Tibial nerve (tissue), 4 donors: ENCODE measurements at regions not wholly inside any gene's neighbourhood (a gene's known extent, or its start where the extent isn't known, plus 50 kb on each side); places are given as distances from the start of the nearest gene placed in this dataset.
"Not testable (repeated sequence)": the region's sequence is repeated elsewhere in the genome, so short reads cannot be mapped to it uniquely, and the experiment has no call there.

Source experiments
- DNase-seq, 2 donors: peaks; one replicate each; pipeline ENCODE4 v3.0.0-alpha.2; 2019; ENCODE audit warnings: low spot score in 2 of 2
- H3K27ac ChIP-seq, 4 donors: fragments of 200-600 bp; sonication (generic) in 3 of 4; one replicate each; pipeline ENCODE4 v1.5.1; 2017 to 2019; ENCODE audit warnings: mild to moderate bottlenecking in 1 of 4
- H3K27me3 ChIP-seq, 2 donors: fragments of 200-600 bp; sonication (generic) in 1 of 2; one replicate each; pipeline versions ENCODE4 v1.5.1 to v1.6.0; 2017 to 2019
- H3K36me3 ChIP-seq, 3 donors: fragments of 200-600 bp; sonication (generic); one replicate each; pipeline ENCODE4 v1.5.1; 2018 to 2019
- H3K4me1 ChIP-seq, 4 donors: fragments of 200-600 bp; sonication (generic) in 3 of 4; one replicate each; pipeline ENCODE4 v1.5.1; 2017 to 2019
- H3K4me3 ChIP-seq, 4 donors: fragments of 200-600 bp; sonication (generic) in 3 of 4; one replicate each; pipeline ENCODE4 v1.5.1; 2017 to 2019; ENCODE audit warnings: mild to moderate bottlenecking in 1 of 4, moderate library complexity in 1 of 4
- H3K9me3 ChIP-seq, 4 donors: fragments of 200-600 bp; sonication (generic) in 3 of 4; one replicate each; pipeline ENCODE4 v1.5.1; 2017 to 2019
- CTCF ChIP-seq, 5 experiments: fragments of 200-600 bp in 3 of 5; fragments of 450-650 bp in 2 of 5; sonication (generic) in 3 of 5; IDR thresholded peaks; one replicate each; pipeline ENCODE4 v1.5.1; 2016 to 2019; ENCODE audit warnings: antibody characterized with exemption in 5 of 5, mild to moderate bottlenecking in 3 of 5, moderate library complexity in 2 of 5
- EP300 ChIP-seq, 2 donors: sonication (generic); formaldehyde crosslinking; IDR thresholded peaks; one replicate each; pipeline ENCODE4 v1.6.1; 2017; ENCODE audit warnings: antibody characterized with exemption in 2 of 2, mild to moderate bottlenecking in 1 of 2
- POLR2A ChIP-seq, 2 donors: fragments of 450-650 bp; IDR thresholded peaks; one replicate each; pipeline ENCODE4 v1.6.1; 2017; ENCODE audit warnings: antibody characterized with exemption in 2 of 2, mild to moderate bottlenecking in 2 of 2, moderate library complexity in 2 of 2
- WGBS, 2 donors: methylation state at CpG; one replicate each; pipeline ENCODE4 v1.1.5; 2018; 5-methylcytosine and 5-hydroxymethylcytosine counted together

GRCh38 chr10:64430690-64431323, 909.6 kb downstream of the REEP3 start:
- DNase-seq, result no peak
- no peaks in the 10 kb centered on the region for H3K9me3 ChIP-seq
- WGBS, 2 donors, result 27 to 28% methylated on average over 2 of the region's 2 CpGs
- H3K27ac ChIP-seq, result no peak overlapping the region
- H3K4me1 ChIP-seq, result no peaks in the 10 kb centered on the region
- H3K4me3 ChIP-seq, result no peak overlapping the region
- TF ChIP-seq EP300 (IDR thresholded peaks at IDR 0.05) (no peak), CTCF (IDR thresholded peaks at IDR 0.05) (no peak), POLR2A (IDR thresholded peaks at IDR 0.05) (no peak)
- H3K36me3 ChIP-seq, result no peaks in the 10 kb centered on the region
- H3K27me3 ChIP-seq, result no peaks in the 10 kb centered on the region

DNA sequence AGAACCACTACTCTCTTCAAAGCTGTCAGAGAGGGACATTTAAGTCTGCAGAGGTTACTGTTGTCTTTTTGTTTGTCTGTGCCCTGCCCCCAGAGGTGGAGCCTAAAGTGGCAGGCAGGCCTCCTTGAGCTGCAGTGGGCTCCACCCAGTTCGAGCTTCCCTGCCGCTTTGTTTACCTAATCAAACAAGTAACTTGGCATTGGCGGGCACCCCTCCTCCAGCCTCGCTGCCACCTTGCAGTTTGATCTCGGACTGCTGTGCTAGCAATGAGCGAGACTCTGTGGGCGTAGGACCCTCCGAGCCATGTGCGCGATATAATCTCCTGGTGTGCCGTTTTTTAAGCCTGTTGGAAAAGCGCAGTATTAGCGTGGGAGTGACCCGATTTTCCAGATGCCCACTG, 920.7 kb downstream of the REEP3 start:
- not testable (repeated sequence) for H3K36me3 ChIP-seq, DNase-seq, H3K27ac ChIP-seq, H3K4me3 ChIP-seq, H3K27me3 ChIP-seq, H3K4me1 ChIP-seq, H3K9me3 ChIP-seq
- 96 to 98% methylated on average over 14 of the region's 14 CpGs for WGBS, 2 donors

DNA sequence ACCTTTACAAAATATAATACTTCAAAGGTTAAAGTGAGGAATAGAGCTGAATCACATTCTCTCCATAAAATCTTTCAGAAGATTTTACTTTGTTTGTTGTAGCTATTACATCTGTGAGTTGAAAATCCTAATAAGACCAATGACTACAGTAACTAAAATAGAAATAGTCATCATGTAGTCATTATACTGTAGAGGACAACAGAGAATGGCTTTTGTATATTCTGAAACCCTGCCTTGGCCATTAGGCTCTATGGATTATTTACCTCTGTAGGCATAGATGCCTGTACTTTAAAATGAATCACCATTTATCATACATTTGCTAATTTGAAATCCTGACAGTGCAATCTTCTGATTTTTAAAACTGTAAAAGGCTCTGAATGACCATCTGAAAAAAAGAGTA, 923.0 kb downstream of the REEP3 start:
- Histone ChIP-seq H3K4me3 (no peak overlapping the region), H3K27ac (no peak overlapping the region)
- no peak for TF ChIP-seq CTCF (IDR thresholded peaks at IDR 0.05)
- no peak for TF ChIP-seq POLR2A (IDR thresholded peaks at IDR 0.05)
- no peak for TF ChIP-seq EP300 (IDR thresholded peaks at IDR 0.05)

GRCh38 chr10:64444564-64444963, 923.4 kb downstream of the REEP3 start:
- no peak overlapping the region for H3K4me3 ChIP-seq
- H3K27me3 ChIP-seq, result no peaks in the 10 kb centered on the region
- no peak for DNase-seq
- no peaks in the 10 kb centered on the region for H3K4me1 ChIP-seq
- no peaks in the 10 kb centered on the region for H3K9me3 ChIP-seq
- H3K36me3 ChIP-seq, result no peaks in the 10 kb centered on the region
- no peak overlapping the region for H3K27ac ChIP-seq
- TF ChIP-seq EP300 (IDR thresholded peaks at IDR 0.05), result no peak
- TF ChIP-seq POLR2A (IDR thresholded peaks at IDR 0.05), result no peak
- TF ChIP-seq CTCF (IDR thresholded peaks at IDR 0.05), result no peak
- 96 to 97% methylated on average over 2 of the region's 2 CpGs for WGBS, 2 donors

More for the DNA sequence above, 923.0 kb downstream of the REEP3 start:
- Histone ChIP-seq H3K4me1 (no peaks in the 10 kb centered on the region), H3K36me3 (no peaks in the 10 kb centered on the region), H3K27me3 (no peaks in the 10 kb centered on the region), H3K9me3 (no peaks in the 10 kb centered on the region)
- DNase-seq, result no peak

DNA sequence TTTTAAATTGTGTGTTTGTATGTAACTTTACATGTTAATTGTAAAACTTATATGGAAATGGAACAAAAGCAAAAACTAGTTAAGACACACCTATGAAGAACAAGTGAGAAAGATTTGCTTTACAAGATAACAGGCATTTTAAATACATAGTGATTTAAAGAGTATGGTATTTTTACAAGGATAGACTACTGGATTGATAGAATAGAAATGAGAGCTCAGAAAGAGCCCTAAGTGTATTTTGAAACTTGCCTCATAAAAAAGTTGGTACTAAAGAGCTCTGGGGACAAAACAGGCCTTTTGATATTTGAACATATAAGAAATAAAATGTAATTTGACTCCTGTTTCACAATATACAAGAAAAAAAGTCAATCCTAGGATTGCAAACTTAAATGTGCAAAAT, 928.4 kb downstream of the REEP3 start:
- TF ChIP-seq CTCF (IDR thresholded peaks at IDR 0.05), result no peak
- Histone ChIP-seq H3K27me3 (no peaks in the 10 kb centered on the region), H3K36me3 (no peaks in the 10 kb centered on the region), H3K4me3 (no peak overlapping the region), H3K27ac (no peak overlapping the region), H3K4me1 (no peaks in the 10 kb centered on the region), H3K9me3 (peaks cover 0 to 6% (median 0%) of the 10 kb centered on the region in 4 donors)
- DNase-seq, result no peak

- Histone ChIP-seq H3K9me3 (peaks cover 0 to 6% (median 0%) of the 10 kb centered on the region in 4 donors), H3K36me3 (no peaks in the 10 kb centered on the region), H3K27me3 (no peaks in the 10 kb centered on the region), H3K4me3 (no peak overlapping the region), H3K4me1 (no peaks in the 10 kb centered on the region), H3K27ac (no peak overlapping the region)
- 82 to 92% methylated on average over 1 of the region's 1 CpG for WGBS, 2 donors
- TF ChIP-seq CTCF (IDR thresholded peaks at IDR 0.05), result no peak
- no peak for TF ChIP-seq EP300 (IDR thresholded peaks at IDR 0.05)
- no peak for TF ChIP-seq POLR2A (IDR thresholded peaks at IDR 0.05)
- DNase-seq, result no peak
These were observed 929.1 kb downstream of the REEP3 start for GRCh38 chr10:64450312-64450711.
